ENCODE measurements at regions not wholly inside any gene's neighbourhood (a gene's known extent, or its start where the extent isn't known, plus 50 kb on each side); places are given as distances from the start of the nearest gene placed in this dataset.
"Not testable (repeated sequence)": the region's sequence is repeated elsewhere in the genome, so short reads cannot be mapped to it uniquely, and the experiment has no call there.

DNA sequence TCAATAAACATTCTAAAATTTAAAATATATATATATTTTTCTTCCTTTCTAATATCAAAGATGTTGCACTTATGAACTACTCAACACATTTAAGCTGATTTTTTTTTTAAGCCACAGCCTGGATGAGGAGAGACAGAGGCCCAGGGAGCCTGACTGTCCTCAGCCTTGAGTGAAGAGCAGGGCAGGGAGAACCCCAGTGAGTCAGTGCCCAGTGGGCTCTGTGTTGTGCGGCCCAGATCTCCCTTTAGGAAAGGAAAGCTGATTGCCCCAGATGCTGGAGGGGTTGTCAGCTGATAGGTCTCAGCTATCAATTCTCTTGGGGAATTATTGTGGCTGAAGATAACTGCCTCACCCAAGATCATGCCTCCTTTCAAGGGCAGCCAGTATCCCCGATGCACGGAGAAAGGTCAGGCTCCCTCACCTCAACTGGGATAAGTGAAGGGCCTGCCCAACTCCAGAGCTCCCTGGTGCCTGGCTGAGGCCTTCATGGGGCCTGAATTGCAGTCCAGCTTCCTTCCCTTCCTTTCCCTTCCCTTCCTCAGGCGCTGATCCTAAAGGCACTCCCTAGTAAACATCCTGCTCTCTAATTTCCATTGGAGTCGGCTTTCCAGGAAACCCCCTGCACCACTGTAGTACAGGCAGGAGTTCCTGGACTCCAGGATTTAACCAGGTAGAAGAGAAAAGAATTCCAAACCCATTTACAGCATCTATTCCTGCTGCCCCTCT lies 106.9 kb upstream of the ATL2 start:
- no peak overlapping the region for H3K4me3 ChIP-seq (ENCODE audit: low read length)
- no peak for TF ChIP-seq CTCF (conservative IDR thresholded peaks at IDR 0.05; ENCODE audit: low read depth, low read length)
- DNase-seq (ENCODE audit: low read depth), result no peak

- DNase-seq (ENCODE audit: low read depth), result not testable (repeated sequence)
Measured at GRCh38 chr2:38482710-38483109, 105.6 kb upstream of the ATL2 start.

DNA sequence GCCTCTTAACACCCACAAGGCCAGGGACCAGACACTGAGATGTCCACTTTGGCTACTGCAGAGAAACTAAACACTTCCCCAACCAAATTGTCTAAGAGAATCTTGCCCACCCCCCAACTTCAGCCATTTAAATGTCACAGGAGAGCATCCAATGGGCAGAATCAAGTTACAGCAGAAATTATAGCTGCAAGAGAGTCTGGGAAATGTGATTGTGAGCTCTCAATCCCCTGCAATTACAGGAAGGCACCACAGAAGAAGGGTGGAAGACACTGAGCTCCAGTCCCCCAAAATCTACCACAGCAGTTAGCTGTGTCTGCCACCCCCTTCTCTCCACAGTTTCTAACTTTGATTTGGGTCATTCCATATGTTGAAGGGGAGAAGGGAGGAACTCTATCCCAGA lies 103.5 kb upstream of the ATL2 start:
- no peak for DNase-seq (ENCODE audit: low read depth)
- H3K4me3 ChIP-seq (ENCODE audit: low read length), result no peak overlapping the region
- TF ChIP-seq CTCF (conservative IDR thresholded peaks at IDR 0.05; ENCODE audit: low read depth, low read length), result no peak

More at GRCh38 chr2:38482710-38483109, 105.6 kb upstream of the ATL2 start:
- H3K4me3 ChIP-seq (ENCODE audit: low read length), result not testable (repeated sequence)

DNA sequence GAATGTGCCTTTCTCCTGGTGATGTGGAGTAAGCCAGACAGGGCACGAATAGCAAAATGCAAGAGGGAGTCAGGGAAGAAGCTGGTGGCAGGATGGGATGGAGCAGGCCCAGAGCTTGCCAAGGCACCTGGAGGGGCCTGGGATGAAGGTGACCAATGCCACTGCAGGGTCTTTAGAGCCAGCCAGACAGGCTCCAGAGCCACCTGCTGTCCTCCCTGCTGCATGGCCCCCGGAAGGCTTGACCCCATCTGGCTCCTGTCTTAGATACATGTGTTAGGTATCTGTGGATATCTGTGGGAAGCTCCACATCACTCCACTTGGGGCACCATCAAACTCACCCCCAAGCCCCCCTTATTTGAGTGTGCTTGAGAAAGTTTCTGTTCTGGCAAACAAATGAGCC lies 99.9 kb upstream of the ATL2 start:
- no peak for TF ChIP-seq CTCF (conservative IDR thresholded peaks at IDR 0.05; ENCODE audit: low read depth, low read length)
- no peak for DNase-seq (ENCODE audit: low read depth)
- no peak overlapping the region for H3K4me3 ChIP-seq (ENCODE audit: low read length)

GRCh38 chr2:38475567-38475881 lies 98.5 kb upstream of the ATL2 start:
- no peak overlapping the region for H3K4me3 ChIP-seq (ENCODE audit: low read length)
- TF ChIP-seq CTCF (conservative IDR thresholded peaks at IDR 0.05; ENCODE audit: low read depth, low read length), result no peak
- DNase-seq (ENCODE audit: low read depth), result no peak

DNA sequence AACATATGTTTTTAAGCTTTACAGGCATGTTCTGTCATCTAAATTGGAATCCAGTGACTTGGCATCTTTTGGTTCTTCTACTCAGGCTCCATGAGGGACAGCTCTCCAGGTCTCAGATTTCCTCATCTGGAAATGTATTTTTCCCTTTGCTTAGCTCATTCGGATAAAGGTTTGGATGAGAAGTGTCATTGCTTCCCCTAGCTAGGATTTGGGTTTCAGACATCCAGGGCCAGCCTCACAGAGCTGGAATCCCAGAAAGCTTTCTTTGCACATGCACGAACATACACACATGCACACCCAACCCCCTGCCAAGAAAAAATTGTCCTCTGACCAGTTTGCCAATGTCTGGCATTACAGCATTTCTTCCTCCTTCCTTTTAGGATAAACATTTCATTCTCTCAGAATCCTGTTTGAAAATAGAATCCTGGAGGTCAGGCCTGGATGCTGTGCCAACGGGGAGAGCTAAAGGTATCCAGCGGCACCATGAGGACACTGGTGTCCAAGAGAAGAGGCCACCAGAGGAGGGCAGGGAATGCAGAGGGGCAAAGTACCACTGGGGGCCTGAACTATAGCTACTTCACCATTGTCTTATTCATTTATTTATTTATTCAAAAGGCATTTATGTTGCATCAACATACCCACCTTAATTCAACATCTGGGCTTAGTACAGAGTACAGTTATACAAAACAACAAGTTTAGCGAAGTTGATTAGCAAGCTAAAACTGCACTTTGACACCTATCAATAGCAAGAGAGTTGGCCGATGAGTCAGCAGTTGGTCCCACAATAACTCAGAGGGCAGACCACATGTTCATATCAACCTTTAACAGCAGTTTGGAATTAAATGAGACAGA lies 97.9 kb upstream of the ATL2 start:
- no peak overlapping the region for H3K4me3 ChIP-seq (ENCODE audit: low read length)
- TF ChIP-seq CTCF (conservative IDR thresholded peaks at IDR 0.05; ENCODE audit: low read depth, low read length), result no peak
- no peak for DNase-seq (ENCODE audit: low read depth)

DNA sequence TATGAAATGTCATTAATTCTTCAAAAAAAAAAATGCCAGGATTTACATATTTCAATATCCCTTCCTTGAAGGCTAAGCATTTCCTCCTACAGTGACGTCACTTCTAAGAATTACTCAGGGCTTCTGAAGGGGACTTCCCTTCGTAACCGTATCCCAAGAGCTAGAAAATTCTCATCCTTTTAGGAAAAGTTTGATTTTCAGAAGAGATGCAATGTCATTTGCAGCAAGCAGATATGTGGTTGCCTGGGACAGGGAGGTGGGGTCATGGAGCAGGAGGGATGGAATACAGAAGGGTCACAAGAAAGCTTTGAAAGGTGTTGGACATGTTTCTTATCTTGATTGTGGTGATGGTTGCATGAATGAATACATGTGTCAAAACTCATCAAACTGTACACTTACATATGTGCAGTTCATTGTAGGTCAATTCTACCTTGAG lies 97.0 kb upstream of the ATL2 start:
- DNase-seq (ENCODE audit: low read depth), result no peak
- no peak overlapping the region for H3K4me3 ChIP-seq (ENCODE audit: low read length)
- no peak for TF ChIP-seq CTCF (conservative IDR thresholded peaks at IDR 0.05; ENCODE audit: low read depth, low read length)

All from retinal pigment epithelial cell (primary cell).